ENCODE measurements at regions not wholly inside any gene's neighbourhood (a gene's known extent, or its start where the extent isn't known, plus 50 kb on each side); places are given as distances from the start of the nearest gene placed in this dataset.

DNA sequence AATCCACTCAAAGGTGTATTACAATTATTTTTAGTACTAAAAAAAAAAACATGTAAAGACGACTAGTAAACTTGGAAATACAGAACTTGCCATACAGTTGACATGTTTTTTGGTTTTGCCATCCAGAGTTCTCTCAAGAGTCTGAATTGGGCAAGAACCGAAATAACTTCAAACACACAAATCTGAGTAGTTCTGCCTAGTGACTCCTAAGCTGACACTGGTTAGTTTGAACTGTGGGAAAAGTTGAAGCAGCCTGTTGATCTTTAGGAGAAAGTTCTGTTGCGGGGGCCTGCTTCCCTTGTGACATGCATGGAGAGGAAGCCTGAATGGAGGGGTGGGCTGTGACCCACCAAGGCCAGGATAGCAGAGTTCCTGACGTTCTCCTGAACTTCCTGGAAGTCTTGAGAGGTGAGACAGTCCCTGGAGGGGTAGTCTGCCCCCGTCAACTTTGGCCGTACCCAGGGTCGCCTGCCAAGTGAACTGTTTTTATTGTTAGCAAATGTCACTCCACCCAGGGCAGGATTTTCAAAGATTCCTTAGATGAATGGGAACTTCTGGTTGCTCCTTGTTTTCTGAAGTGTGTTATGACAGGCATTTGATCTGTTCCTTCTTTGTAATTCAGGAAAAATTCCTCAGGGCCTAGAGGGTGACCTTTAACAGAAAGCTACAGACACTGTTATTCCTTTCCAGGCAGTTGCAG, 85.6 kb upstream of the SPTBN1 start:
- no peaks in the 10 kb centered on the region for H3K4me1 ChIP-seq (ENCODE audit: control insufficient read depth in 2 of 2, insufficient read depth in 2 of 2, low read length in 2 of 2)
- H3K36me3 ChIP-seq (replicated peaks in 1 of 2; ENCODE audit: control extremely low read depth in 1 of 2, control insufficient read depth in 1 of 2, extremely low read depth in 1 of 2, insufficient read depth in 2 of 2, low read length in 1 of 2): no peaks in the 10 kb centered on the region
- Mint-ChIP-seq H3K4me1 (no peaks in the 10 kb centered on the region), H3K9me3 (ENCODE audit: insufficient read depth) (peaks cover 21% of the 10 kb centered on the region), H3K27me3 (peaks cover 26% of the 10 kb centered on the region), H3K27ac (no peak overlapping the region), H3K4me3 (no peak overlapping the region)
- no peak overlapping the region for H3K4me3 ChIP-seq (ENCODE audit: control extremely low read depth in 1 of 5, extremely low read depth in 1 of 5, insufficient read depth in 1 of 5, low read depth in 2 of 5, low read length in 4 of 5)
- ChIA-PET CTCF (no interaction called here), POLR2A (no interaction called here)
- H3K9me3 ChIP-seq (ENCODE audit: control extremely low read depth in 1 of 3, control insufficient read depth in 2 of 3, insufficient read depth in 1 of 3, low read length in 2 of 3): peaks cover 5 to 25% (median 9%) of the 10 kb centered on the region in 3 donors
- H3K9ac ChIP-seq (ENCODE audit: low read length): no peak overlapping the region
- H3K4me2 ChIP-seq (replicated peaks; ENCODE audit: low read depth, low read length, poor library complexity, severe bottlenecking): no peak overlapping the region
- no peaks in the 10 kb centered on the region for H3K79me2 ChIP-seq (ENCODE audit: control insufficient read depth, insufficient read depth, low read length)
- H2AFZ ChIP-seq (ENCODE audit: insufficient read depth, low read depth, low read length, poor library complexity, severe bottlenecking): no peak overlapping the region
- WGBS (ENCODE audit: insufficient coverage): 96% methylated on average over 5 of the region's 7 CpGs
- H3K27me3 ChIP-seq (replicated peaks in 1 of 4; ENCODE audit: control extremely low read depth in 1 of 4, control insufficient read depth in 3 of 4, insufficient read depth in 4 of 4, low read length in 3 of 4): peaks cover 0 to 5% (median 0%) of the 10 kb centered on the region in 4 experiments
- intact Hi-C loops (cut with micrococcal nuclease): no loop called here
- TF ChIP-seq, protein P1, sequence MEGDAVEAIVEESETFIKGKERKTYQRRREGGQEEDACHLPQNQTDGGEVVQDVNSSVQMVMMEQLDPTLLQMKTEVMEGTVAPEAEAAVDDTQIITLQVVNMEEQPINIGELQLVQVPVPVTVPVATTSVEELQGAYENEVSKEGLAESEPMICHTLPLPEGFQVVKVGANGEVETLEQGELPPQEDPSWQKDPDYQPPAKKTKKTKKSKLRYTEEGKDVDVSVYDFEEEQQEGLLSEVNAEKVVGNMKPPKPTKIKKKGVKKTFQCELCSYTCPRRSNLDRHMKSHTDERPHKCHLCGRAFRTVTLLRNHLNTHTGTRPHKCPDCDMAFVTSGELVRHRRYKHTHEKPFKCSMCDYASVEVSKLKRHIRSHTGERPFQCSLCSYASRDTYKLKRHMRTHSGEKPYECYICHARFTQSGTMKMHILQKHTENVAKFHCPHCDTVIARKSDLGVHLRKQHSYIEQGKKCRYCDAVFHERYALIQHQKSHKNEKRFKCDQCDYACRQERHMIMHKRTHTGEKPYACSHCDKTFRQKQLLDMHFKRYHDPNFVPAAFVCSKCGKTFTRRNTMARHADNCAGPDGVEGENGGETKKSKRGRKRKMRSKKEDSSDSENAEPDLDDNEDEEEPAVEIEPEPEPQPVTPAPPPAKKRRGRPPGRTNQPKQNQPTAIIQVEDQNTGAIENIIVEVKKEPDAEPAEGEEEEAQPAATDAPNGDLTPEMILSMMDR (IDR thresholded peaks at IDR 0.05): no peak
- no peak for TF ChIP-seq EZH2 (IDR thresholded peaks at IDR 0.05; ENCODE audit: borderline replicate concordance, insufficient read depth, low read depth, low read length, poor library complexity, severe bottlenecking)
- ATAC-seq (ENCODE audit: low read depth) (no peak), DNase-seq (no peak)
- no peaks in the 10 kb centered on the region for H4K20me1 ChIP-seq (ENCODE audit: control insufficient read depth, insufficient read depth, low read length, poor library complexity, severe bottlenecking)
- H3K27ac ChIP-seq (ENCODE audit: low read length in 2 of 2): no peak overlapping the region

DNA sequence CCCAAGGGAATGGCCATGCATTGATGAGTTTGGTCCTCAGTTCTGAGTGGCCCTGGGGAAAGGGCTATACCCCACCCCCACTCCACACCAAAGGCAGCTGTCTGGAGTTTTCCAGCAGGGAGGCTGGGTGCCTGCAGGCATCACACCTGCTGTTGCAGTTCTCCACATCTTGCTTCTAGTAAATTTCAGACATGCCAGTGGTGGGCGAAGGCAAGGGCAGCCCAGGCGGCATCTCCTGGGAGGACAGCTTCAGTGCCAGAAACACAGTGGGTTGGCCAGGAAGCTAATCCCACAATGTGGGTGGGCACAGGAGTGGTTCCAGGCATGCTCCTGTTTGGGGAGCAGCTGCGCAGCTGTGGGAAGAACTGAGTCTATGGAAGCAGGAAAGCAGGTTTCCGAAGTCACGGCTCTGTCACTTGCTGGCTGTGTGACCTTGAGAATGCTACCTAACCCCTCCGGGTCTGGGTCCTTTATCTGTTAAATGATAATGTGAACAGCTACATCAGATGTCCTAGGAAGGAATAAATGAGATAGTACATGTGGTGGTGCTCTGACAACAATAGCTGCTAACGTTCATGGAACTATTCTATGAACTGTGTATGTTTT, 84.6 kb upstream of the SPTBN1 start:
- Mint-ChIP-seq H3K9me3 (ENCODE audit: insufficient read depth) (peaks cover 18% of the 10 kb centered on the region), H3K4me1 (no peaks in the 10 kb centered on the region), H3K27me3 (peaks cover 32% of the 10 kb centered on the region), H3K4me3 (no peak overlapping the region), H3K27ac (no peak overlapping the region)
- H3K4me3 ChIP-seq (ENCODE audit: control extremely low read depth in 1 of 5, extremely low read depth in 1 of 5, insufficient read depth in 1 of 5, low read depth in 2 of 5, low read length in 4 of 5): no peak overlapping the region
- CTCF ChIA-PET: no interaction called here
- POLR2A ChIA-PET: no interaction called here
- intact Hi-C loops (cut with micrococcal nuclease): no loop called here
- peaks cover 2 to 18% (median 9%) of the 10 kb centered on the region in 3 donors for H3K9me3 ChIP-seq (ENCODE audit: control extremely low read depth in 1 of 3, control insufficient read depth in 2 of 3, insufficient read depth in 1 of 3, low read length in 2 of 3)
- no peak for DNase-seq
- no peaks in the 10 kb centered on the region for H3K79me2 ChIP-seq (ENCODE audit: control insufficient read depth, insufficient read depth, low read length)
- no peak overlapping the region for H3K9ac ChIP-seq (ENCODE audit: low read length)
- no peaks in the 10 kb centered on the region for H3K4me1 ChIP-seq (ENCODE audit: control insufficient read depth in 2 of 2, insufficient read depth in 2 of 2, low read length in 2 of 2)
- TF ChIP-seq, protein P1 (IDR thresholded peaks at IDR 0.05): no peak
- no peak for TF ChIP-seq EZH2 (IDR thresholded peaks at IDR 0.05; ENCODE audit: borderline replicate concordance, insufficient read depth, low read depth, low read length, poor library complexity, severe bottlenecking)
- H3K4me2 ChIP-seq (replicated peaks; ENCODE audit: low read depth, low read length, poor library complexity, severe bottlenecking): no peak overlapping the region
- 96% methylated on average over 6 of the region's 7 CpGs for WGBS (ENCODE audit: insufficient coverage)
- no peak overlapping the region for H3K27ac ChIP-seq (ENCODE audit: low read length in 2 of 2)
- peaks cover 0 to 5% (median 0%) of the 10 kb centered on the region in 4 experiments for H3K27me3 ChIP-seq (replicated peaks in 1 of 4; ENCODE audit: control extremely low read depth in 1 of 4, control insufficient read depth in 3 of 4, insufficient read depth in 4 of 4, low read length in 3 of 4)
- H4K20me1 ChIP-seq (ENCODE audit: control insufficient read depth, insufficient read depth, low read length, poor library complexity, severe bottlenecking): no peaks in the 10 kb centered on the region
- no peaks in the 10 kb centered on the region for H3K36me3 ChIP-seq (replicated peaks in 1 of 2; ENCODE audit: control extremely low read depth in 1 of 2, control insufficient read depth in 1 of 2, extremely low read depth in 1 of 2, insufficient read depth in 2 of 2, low read length in 1 of 2)
- no peak overlapping the region for H2AFZ ChIP-seq (ENCODE audit: insufficient read depth, low read depth, low read length, poor library complexity, severe bottlenecking)
- ATAC-seq (ENCODE audit: low read depth): no peak
